ENCODE measurements at regions not wholly inside any gene's neighbourhood (a gene's known extent, or its start where the extent isn't known, plus 50 kb on each side); places are given as distances from the start of the nearest gene placed in this dataset.

DNA sequence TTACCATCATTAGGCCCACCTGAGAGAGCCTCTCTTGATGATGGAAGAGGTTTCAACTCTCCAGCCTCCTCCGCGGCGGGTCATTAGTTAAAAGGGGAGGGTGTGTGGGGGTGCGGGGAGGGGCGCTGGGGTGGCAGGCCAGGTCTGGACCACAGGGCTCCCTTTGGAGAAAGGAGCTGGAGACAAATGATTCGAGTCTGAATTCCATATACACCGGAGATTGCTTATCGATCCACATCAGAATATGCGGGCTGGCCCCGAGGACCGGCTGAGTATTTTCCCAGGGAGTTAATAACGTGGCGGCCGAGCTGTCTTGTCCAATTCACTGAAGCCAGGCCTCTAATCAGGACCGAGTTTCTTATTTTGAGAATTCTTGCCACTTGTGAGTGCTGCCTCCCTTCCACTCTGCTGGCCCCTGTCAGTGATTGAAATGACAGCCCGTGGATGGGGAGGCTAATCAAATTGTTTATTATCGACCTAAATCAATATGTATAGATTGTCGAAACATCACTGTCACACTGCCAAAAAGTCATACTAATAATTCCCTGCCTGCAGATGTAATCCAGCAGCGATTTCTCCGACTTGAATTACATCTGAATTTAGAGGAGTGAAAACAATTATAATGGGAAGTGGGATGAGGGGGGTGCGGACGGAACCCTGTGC, 202.7 kb downstream of the SALL1 start:
- intact Hi-C loops (cut with DNase I): no loop called here
- H3K36me3 ChIP-seq (replicated peaks in 1 of 2; ENCODE audit: insufficient read depth in 1 of 2, low read depth in 2 of 2): no peaks in the 10 kb centered on the region
- H3K27me3 ChIP-seq: no peaks in the 10 kb centered on the region
- no peaks in the 10 kb centered on the region for H3K9me3 ChIP-seq
- DNase-seq (no peak), ATAC-seq (no peak)
- H3K4me1 ChIP-seq: no peaks in the 10 kb centered on the region
- no peak overlapping the region for H3K4me3 ChIP-seq
- H3K27ac ChIP-seq: no peak overlapping the region
- no peak for TF ChIP-seq POLR2A (IDR thresholded peaks at IDR 0.05)
- no peak for TF ChIP-seq CTCF (IDR thresholded peaks at IDR 0.05)
- 36 to 39% methylated on average over 22 of the region's 22 CpGs for WGBS, 2 donors

- no peak for ATAC-seq
- intact Hi-C loops (cut with DNase I): no loop called here
- 83 to 100% methylated on average over 1 of the region's 1 CpG for WGBS, 2 donors
These were observed 203.2 kb downstream of the SALL1 start for GRCh38 chr16:50947826-50948225.

GRCh38 chr16:50946606-50947005, 204.5 kb downstream of the SALL1 start:
- TF ChIP-seq CTCF (IDR thresholded peaks at IDR 0.05): no peak
- TF ChIP-seq POLR2A (IDR thresholded peaks at IDR 0.05): no peak
- no peak overlapping the region for H3K27ac ChIP-seq
- intact Hi-C loops (cut with DNase I): no loop called here
- H3K27me3 ChIP-seq: no peaks in the 10 kb centered on the region
- H3K4me3 ChIP-seq: no peak overlapping the region
- H3K36me3 ChIP-seq (replicated peaks in 1 of 2; ENCODE audit: insufficient read depth in 1 of 2, low read depth in 2 of 2): no peaks in the 10 kb centered on the region
- no peaks in the 10 kb centered on the region for H3K4me1 ChIP-seq
- whole genome bisulfite sequencing, 2 donors: 46 to 56% methylated on average over 5 of the region's 5 CpGs
- DNase-seq (no peak), ATAC-seq (no peak)
- no peaks in the 10 kb centered on the region for H3K9me3 ChIP-seq

More at GRCh38 chr16:50947826-50948225, 203.2 kb downstream of the SALL1 start:
- Histone ChIP-seq H3K9me3 (no peaks in the 10 kb centered on the region), H3K4me3 (no peak overlapping the region), H3K27ac (no peak overlapping the region), H3K36me3 (replicated peaks in 1 of 2; ENCODE audit: insufficient read depth in 1 of 2, low read depth in 2 of 2) (no peaks in the 10 kb centered on the region), H3K27me3 (no peaks in the 10 kb centered on the region), H3K4me1 (no peaks in the 10 kb centered on the region)
- TF ChIP-seq CTCF (IDR thresholded peaks at IDR 0.05): no peak
- TF ChIP-seq POLR2A (IDR thresholded peaks at IDR 0.05): no peak
- no peak for DNase-seq

- Histone ChIP-seq H3K9me3 (no peaks in the 10 kb centered on the region), H3K27ac (no peak overlapping the region), H3K36me3 (replicated peaks in 1 of 2; ENCODE audit: insufficient read depth in 1 of 2, low read depth in 2 of 2) (no peaks in the 10 kb centered on the region), H3K27me3 (no peaks in the 10 kb centered on the region), H3K4me1 (no peaks in the 10 kb centered on the region), H3K4me3 (no peak overlapping the region)
- DNase-seq: no peak
- no peak for TF ChIP-seq POLR2A (IDR thresholded peaks at IDR 0.05)
- no peak for TF ChIP-seq CTCF (IDR thresholded peaks at IDR 0.05)
- no peak for ATAC-seq
- intact Hi-C loops (cut with DNase I): no loop called here
- WGBS, 2 donors: 81 to 87% methylated on average over 3 of the region's 3 CpGs
These were observed 204.2 kb downstream of the CYLD start for GRCh38 chr16:50946098-50946497.

DNA sequence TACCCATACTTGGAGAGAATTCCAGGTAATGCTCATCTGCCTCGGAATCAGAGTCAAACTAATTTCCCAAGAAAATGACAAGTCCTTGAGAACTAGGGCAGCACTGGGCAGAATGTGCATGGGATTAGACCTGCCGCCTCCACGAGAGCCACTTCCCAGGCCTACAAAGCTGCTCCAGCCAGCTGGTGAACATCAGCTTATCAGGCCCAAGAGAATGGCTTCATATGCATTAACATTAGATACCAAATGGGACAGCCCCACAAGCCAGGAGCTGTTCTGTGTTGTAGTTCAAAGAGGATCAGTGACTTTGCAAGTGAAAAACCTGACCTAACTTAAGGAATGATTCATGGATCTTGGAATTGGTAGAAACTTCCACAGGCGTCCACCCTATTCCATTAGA, 203.3 kb downstream of the CYLD start:
- Histone ChIP-seq H3K27ac (no peak overlapping the region), H3K9me3 (no peaks in the 10 kb centered on the region), H3K4me3 (no peak overlapping the region), H3K4me1 (peaks cover 4% of the 10 kb centered on the region), H3K36me3 (replicated peaks in 1 of 2; ENCODE audit: insufficient read depth in 1 of 2, low read depth in 2 of 2) (no peaks in the 10 kb centered on the region), H3K27me3 (no peaks in the 10 kb centered on the region)
- TF ChIP-seq CTCF (IDR thresholded peaks at IDR 0.05): no peak
- 86 to 91% methylated on average over 4 of the region's 4 CpGs for WGBS, 2 donors
- intact Hi-C loops (cut with DNase I): no loop called here
- ATAC-seq: no peak
- no peak for DNase-seq
